ENCODE measurements at regions not wholly inside any gene's neighbourhood (a gene's known extent, or its start where the extent isn't known, plus 50 kb on each side); places are given as distances from the start of the nearest gene placed in this dataset.
"Not testable (repeated sequence)": the region's sequence is repeated elsewhere in the genome, so short reads cannot be mapped to it uniquely, and the experiment has no call there.

DNA sequence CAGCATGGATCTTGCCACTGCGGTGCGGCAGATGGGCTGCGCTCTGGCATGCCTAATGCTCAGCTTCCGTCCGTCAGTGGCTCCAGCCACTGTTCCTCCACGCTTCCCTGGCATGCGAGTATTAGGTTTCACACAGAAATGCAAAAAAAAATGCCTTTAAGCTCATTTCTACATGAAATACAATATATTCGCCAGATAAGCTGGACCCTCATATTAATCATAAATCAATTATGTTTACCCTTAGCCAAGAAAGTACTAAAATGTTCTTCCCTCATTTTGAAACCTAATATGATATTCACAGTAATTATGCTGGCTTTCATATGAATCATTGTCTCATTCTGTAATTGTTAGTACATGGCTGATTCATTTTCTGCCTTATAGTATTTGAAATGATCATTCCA, 115.5 kb upstream of the FAM241A start:
- peak; percentile 10 for DNase-seq

DNA sequence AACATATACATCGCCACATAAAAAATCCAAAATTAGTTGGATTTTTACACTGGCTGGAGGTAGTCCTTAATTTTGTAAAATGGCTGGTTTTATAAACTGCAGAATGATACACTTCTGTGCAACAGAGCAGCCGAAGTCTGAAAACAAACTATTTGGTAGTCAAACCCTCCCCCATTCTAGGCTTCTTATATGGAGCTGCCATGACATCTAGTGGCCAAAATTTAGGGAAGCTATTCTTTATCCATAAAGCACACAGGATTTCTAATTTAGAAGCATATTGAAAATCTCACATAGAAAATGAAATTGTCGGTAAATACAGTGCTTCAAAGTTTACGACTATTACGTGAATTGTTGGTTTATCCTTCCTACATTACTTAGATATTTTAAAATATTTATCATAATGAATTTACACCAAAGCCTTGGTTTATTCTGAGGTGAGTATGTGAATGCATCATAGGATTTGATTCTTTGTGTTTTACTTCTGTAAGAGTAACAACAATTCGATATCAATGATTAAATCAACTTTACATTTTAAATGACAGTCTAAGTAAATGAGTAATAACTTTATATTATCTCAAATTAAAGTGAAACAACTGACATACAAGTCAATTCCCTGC, 113.4 kb upstream of the FAM241A start:
- TF ChIP-seq, protein P1, sequence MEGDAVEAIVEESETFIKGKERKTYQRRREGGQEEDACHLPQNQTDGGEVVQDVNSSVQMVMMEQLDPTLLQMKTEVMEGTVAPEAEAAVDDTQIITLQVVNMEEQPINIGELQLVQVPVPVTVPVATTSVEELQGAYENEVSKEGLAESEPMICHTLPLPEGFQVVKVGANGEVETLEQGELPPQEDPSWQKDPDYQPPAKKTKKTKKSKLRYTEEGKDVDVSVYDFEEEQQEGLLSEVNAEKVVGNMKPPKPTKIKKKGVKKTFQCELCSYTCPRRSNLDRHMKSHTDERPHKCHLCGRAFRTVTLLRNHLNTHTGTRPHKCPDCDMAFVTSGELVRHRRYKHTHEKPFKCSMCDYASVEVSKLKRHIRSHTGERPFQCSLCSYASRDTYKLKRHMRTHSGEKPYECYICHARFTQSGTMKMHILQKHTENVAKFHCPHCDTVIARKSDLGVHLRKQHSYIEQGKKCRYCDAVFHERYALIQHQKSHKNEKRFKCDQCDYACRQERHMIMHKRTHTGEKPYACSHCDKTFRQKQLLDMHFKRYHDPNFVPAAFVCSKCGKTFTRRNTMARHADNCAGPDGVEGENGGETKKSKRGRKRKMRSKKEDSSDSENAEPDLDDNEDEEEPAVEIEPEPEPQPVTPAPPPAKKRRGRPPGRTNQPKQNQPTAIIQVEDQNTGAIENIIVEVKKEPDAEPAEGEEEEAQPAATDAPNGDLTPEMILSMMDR (IDR thresholded peaks at IDR 0.05) = peak; percentile 82
- no peaks in the 10 kb centered on the region for H3K27me3 Mint-ChIP-seq (ENCODE audit: low read depth, poor library complexity)
- peaks cover 18% of the 10 kb centered on the region for H3K4me1 Mint-ChIP-seq
- H3K9me3 Mint-ChIP-seq = no peaks in the 10 kb centered on the region
- no peak overlapping the region for H3K4me3 Mint-ChIP-seq
- H3K36me3 Mint-ChIP-seq (ENCODE audit: low read depth) = no peaks in the 10 kb centered on the region
- peak; percentile 37 for DNase-seq
- no peak overlapping the region for H3K27ac Mint-ChIP-seq

More for the DNA sequence above, 115.5 kb upstream of the FAM241A start:
- Mint-ChIP-seq H3K27ac (no peak overlapping the region), H3K4me3 (no peak overlapping the region), H3K4me1 (peaks cover 15% of the 10 kb centered on the region), H3K27me3 (ENCODE audit: low read depth, poor library complexity) (no peaks in the 10 kb centered on the region), H3K36me3 (ENCODE audit: low read depth) (no peaks in the 10 kb centered on the region), H3K9me3 (no peaks in the 10 kb centered on the region)
- TF ChIP-seq, protein P1 (IDR thresholded peaks at IDR 0.05) = no peak

DNA sequence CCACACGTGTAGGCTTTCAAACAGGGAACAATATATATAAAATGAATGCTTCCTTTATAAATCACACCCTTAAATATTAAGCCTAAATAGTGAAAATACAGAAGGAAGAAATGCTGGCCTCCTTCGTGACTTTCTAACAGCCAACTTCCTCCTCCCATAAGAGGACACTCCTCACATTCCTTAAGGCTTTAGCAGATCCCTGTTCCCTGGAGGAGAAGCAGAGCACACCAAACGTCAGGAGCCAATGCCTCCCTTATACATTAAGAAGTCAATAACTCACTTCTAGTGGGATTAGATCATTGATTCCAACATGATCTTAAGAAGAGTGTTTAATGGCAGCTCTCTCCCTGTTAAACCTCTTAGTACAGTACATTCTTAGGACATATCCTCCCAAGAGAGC, 108.4 kb upstream of the FAM241A start:
- Mint-ChIP-seq H3K27me3 (ENCODE audit: low read depth, poor library complexity) (no peaks in the 10 kb centered on the region), H3K4me3 (no peak overlapping the region), H3K27ac (peak overlapping the region; percentile 59), H3K4me1 (peaks cover 6% of the 10 kb centered on the region), H3K36me3 (ENCODE audit: low read depth) (no peaks in the 10 kb centered on the region), H3K9me3 (no peaks in the 10 kb centered on the region)
- TF ChIP-seq, protein P1 (IDR thresholded peaks at IDR 0.05) = no peak
- DNase-seq = no peak

DNA sequence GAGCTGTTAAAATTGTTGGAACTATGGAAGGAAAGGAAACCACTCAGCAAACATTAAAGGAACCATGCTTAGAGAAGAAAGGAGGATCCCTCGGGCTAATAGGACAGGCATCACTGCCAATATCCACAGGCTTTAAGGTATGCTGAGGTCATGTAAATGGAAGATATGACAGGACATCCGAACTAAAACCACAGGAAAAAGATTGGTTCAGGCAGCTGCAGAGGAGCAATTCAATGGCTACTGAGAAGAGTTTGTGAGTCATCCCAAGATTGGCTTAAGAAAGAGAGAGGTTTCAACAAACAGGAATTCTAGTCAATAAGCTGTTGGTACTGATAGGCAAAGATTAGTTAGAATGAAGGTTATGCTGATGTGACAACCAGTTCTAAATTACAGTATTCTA, 106.4 kb upstream of the FAM241A start:
- H3K4me3 Mint-ChIP-seq = no peak overlapping the region
- no peaks in the 10 kb centered on the region for H3K27me3 Mint-ChIP-seq (ENCODE audit: low read depth, poor library complexity)
- H3K27ac Mint-ChIP-seq = no peak overlapping the region
- DNase-seq = no peak
- peaks cover 6% of the 10 kb centered on the region for H3K4me1 Mint-ChIP-seq
- TF ChIP-seq, protein P1 (IDR thresholded peaks at IDR 0.05) = no peak
- no peaks in the 10 kb centered on the region for H3K36me3 Mint-ChIP-seq (ENCODE audit: low read depth)
- no peaks in the 10 kb centered on the region for H3K9me3 Mint-ChIP-seq

DNA sequence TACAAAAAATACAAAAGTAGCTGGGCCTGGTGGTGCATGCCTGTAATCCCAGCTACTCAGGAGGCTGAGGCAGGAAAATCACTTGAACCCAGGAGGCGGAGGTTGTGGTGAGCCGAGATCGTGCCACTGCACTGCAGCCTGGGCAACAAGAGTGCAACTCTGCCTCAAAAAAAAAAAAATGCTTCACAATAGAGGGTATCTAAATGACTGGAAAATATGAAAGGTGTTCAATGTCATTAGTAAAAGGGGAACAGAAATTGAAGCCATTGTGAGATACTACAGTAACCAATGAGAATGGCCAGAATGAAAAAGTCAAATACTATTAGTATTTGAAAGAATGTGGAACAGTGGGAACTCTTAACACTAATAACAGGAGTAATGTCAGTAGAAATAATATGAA, 96.1 kb upstream of the FAM241A start:
- H3K27ac Mint-ChIP-seq; H3K36me3 Mint-ChIP-seq (ENCODE audit: low read depth); H3K4me1 Mint-ChIP-seq: not testable (repeated sequence)

DNA sequence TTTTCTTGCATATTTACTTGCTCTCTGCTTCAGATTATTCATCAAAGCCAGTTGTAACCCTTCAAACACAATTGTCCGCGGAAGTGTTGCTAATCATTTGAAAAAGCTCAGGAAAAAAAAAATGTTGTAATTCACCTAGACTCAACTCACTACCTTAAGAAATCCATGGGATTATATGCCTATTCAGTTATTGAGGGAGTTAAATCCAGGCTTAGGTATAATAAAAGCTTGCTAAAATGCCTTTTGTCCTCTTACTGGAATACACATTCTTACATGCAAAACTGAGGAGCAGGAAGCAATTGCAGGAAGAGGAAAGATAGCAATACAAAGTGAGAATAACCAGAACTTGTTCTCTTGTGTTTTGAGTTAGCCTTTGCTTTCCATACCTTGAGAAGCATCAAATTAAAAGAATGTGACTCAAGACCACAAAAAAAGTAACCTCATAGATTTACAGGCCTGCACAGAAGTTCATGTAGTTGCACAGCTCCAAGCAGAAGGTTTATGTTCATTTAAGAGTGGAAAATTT, 91.4 kb upstream of the FAM241A start:
- Mint-ChIP-seq H3K4me3 (no peak overlapping the region), H3K9me3 (no peaks in the 10 kb centered on the region), H3K4me1 (no peaks in the 10 kb centered on the region), H3K27ac (no peak overlapping the region), H3K36me3 (ENCODE audit: low read depth) (no peaks in the 10 kb centered on the region), H3K27me3 (ENCODE audit: low read depth, poor library complexity) (no peaks in the 10 kb centered on the region)
- no peak for DNase-seq
- TF ChIP-seq, protein P1 (IDR thresholded peaks at IDR 0.05) = no peak

More for the DNA sequence above, 96.1 kb upstream of the FAM241A start:
- not testable (repeated sequence) for DNase-seq; H3K9me3 Mint-ChIP-seq; H3K4me3 Mint-ChIP-seq; H3K27me3 Mint-ChIP-seq (ENCODE audit: low read depth, poor library complexity)

All from nephron progenitor cell (in vitro differentiated cells).